GM12872 (cell line): ENCODE measurements at regions not wholly inside any gene's neighbourhood (a gene's known extent, or its start where the extent isn't known, plus 50 kb on each side); places are given as distances from the start of the nearest gene placed in this dataset.

Experiments
- CTCF ChIP-seq: IDR thresholded peaks from 3 replicates; pipeline ENCODE4 v1.5.1; 2011; ENCODE audit warnings: low read depth, mild to moderate bottlenecking, low read length, moderate library complexity; ENCODE audit not compliant: insufficient read depth

GRCh38 chr5:117877731-117878130 lies 1110.6 kb downstream of the DTWD2 start:
- no peak for TF ChIP-seq CTCF

- TF ChIP-seq CTCF: no peak
These were observed 1115.5 kb downstream of the DTWD2 start for GRCh38 chr5:117872798-117873368.

- TF ChIP-seq CTCF: no peak
These were observed 1118.8 kb downstream of the DTWD2 start for GRCh38 chr5:117869596-117869995.

GRCh38 chr5:117863586-117864296 lies 1124.6 kb downstream of the DTWD2 start:
- TF ChIP-seq CTCF: no peak

- no peak for TF ChIP-seq CTCF
These were observed 1127.8 kb downstream of the DTWD2 start for GRCh38 chr5:117860550-117860949.

GRCh38 chr5:117859176-117859575 lies 1129.2 kb downstream of the DTWD2 start:
- no peak for TF ChIP-seq CTCF

GRCh38 chr5:117856713-117857112 lies 1131.6 kb downstream of the DTWD2 start:
- no peak for TF ChIP-seq CTCF
